ACHN (cell line): ENCODE measurements at regions not wholly inside any gene's neighbourhood (a gene's known extent, or its start where the extent isn't known, plus 50 kb on each side); places are given as distances from the start of the nearest gene placed in this dataset.
"Not testable (repeated sequence)": the region's sequence is repeated elsewhere in the genome, so short reads cannot be mapped to it uniquely, and the experiment has no call there.

Experiments
- DNase-seq: peaks from one replicate; pipeline ENCODE4 v3.0.0-alpha.2; 2015
- in situ Hi-C: cut with HindIII; loops from 2 replicates; pipeline ENCODE4 v1.10.0; 2017; ENCODE audit warnings: low sequenced_read_pairs, low pct_ligation_motif_present, low pct_unique_long_range_greater_than_20kb

DNA sequence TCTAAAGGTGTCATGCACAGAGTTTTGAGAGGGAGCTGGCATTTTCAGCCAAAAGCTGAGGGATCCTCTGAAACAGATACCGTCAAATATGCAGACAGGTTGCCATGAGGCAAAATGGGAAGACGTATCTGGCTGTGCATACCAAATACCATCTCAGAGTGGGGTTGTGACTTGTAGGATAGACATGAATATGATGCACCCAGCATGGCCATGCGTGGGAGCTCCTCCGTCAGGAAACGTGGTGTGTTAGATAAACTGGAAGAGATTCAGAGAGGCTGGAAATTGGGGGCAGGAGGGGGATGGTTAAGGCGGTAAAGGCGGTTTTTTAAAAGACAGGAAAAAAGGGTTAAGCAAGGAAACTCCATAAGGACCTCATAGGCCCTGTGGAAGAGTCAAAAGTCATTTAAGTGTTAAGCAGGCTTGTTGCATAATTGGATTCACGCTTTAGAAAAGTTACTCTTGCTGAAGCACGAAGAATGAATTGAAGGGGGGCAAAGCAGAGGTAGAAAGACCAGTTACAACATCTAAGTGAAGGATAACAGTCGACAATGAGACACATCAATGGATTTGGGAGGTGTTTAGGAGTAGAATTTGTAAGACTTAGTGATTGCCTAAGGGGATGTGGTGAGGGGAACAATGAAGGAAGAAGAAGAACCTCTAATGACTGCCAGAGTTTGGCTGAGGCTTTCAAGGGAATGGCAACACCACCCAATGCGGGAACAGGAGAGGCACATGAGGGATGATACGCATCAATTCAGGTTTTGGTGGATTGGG is 139.6 kb upstream of the CTAGE1 start:
- in situ Hi-C loops: no loop called here
- DNase-seq: no peak

- DNase-seq: peak; percentile 46
- in situ Hi-C loops: no loop called here
These were observed 141.2 kb upstream of the CTAGE1 start for GRCh38 chr18:22558945-22559385.

- in situ Hi-C loops: no loop called here
- peak; percentile 54 for DNase-seq
These were observed 141.9 kb upstream of the CTAGE1 start for GRCh38 chr18:22559414-22560274.

GRCh38 chr18:22560275-22560610 is 142.5 kb upstream of the CTAGE1 start:
- in situ Hi-C loops: no loop called here
- no peak for DNase-seq

- in situ Hi-C loops: no loop called here
- DNase-seq: no peak
These were observed 143.1 kb upstream of the CTAGE1 start for GRCh38 chr18:22560797-22561196.

- in situ Hi-C loops: no loop called here
- peak; percentile 82 for DNase-seq
These were observed 145.5 kb upstream of the CTAGE1 start for GRCh38 chr18:22563164-22563583.

DNA sequence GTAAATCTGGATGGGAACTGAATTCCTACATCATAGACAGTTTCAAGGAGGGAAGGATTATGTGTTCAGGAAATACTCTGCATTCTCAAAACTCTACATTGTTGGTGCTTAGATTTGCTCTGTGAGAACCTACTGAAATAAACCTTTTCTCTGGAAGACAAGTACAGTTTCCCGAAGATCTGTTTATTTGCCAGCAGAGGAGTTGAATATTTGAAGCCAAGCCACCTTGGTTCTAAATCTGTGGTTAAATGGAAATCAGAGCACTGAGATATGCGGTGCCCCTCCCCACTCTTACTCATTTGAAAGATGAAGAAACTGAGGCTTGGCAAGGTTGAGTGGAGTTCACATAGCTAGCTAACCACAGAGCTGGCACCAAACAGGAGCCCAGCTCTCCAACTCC is 146.3 kb upstream of the CTAGE1 start:
- peak; percentile 8 for DNase-seq
- in situ Hi-C loops: no loop called here

- in situ Hi-C loops: no loop called here
- DNase-seq: no peak
These were observed 149.1 kb upstream of the CTAGE1 start for GRCh38 chr18:22566703-22567420.

GRCh38 chr18:22567794-22568193 is 150.1 kb upstream of the CTAGE1 start:
- DNase-seq: no peak
- in situ Hi-C loops: no loop called here

DNA sequence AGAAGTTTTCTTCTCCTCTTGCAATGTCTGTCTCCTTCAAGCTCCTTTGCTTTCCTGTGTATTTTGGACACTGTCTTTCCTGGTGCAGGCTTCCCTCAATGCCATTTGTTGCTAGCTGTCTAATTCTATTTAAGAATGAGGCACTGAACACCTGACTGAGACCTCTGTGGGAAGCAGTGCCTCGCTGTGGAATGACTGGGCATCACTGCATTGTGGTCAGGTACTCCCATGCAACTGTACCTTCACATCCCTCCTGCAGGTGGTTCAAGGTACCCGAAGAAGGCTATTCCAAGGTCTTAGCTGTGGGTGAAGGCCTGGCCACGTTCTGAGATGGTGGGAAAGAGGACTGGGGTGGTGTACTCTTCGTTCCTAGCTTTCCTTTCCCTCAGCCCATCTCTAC is 152.8 kb upstream of the CTAGE1 start:
- DNase-seq: no peak

DNA sequence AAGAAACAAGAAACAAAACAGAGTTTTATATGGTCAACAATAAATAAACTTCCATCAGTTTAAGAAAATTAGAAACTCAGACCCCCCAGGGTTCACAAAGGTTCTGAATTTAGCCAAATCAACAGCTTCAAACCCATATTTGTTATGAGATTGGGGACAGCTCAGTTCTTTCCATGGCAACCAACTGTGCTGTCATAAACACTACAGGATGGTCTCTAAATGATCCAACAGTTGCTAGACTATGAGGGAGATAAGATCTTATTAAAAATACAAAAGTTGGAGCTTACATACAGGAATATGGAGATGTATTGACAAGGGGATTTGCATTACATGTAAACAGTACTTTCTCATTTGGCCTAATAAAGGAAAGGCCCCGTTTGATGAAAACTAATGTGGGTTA is 154.6 kb upstream of the CTAGE1 start:
- DNase-seq: no peak
- in situ Hi-C loops: no loop called here

More for the DNA sequence above, 152.8 kb upstream of the CTAGE1 start:
- in situ Hi-C loops: no loop called here

DNA sequence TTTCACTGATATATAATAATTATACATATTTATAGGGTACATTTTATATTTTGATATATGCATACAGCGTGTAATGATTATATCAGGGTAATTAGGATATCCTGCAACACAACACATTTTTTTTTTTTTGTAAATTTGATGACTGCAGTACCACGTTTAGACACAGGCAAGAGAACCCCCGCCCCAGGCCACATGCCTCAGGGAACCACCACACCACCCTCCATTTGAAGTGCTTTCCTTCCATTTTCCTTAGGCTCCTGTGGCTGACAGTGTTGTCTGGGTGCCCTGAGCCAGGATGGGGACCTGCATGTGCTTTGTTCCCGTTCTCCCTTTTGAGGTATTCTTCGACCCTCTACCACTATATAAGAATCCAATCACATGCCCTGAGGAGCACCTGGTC is 161.6 kb upstream of the CTAGE1 start:
- no peak for DNase-seq
- in situ Hi-C loops: no loop called here

GRCh38 chr18:22585333-22585732 is 167.6 kb upstream of the CTAGE1 start:
- no peak for DNase-seq
- in situ Hi-C loops: no loop called here

DNA sequence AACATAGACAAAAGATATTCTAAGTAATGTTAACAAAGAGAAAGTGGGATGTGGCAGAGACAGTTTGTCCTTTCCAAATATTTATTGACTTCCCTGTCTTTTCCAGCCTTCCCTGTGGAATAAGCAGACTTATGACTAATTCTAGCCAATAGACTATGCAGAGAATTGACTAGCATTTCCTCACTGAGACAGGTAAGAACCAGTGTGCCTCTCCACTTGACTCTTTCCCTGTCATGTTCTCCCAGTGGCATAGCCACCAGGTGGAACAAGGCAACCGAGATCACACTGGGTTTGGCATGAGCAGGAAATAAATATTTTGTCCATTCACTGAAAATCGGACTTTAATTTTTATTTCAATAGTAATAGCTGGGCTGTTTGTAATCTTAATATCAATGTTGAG is 168.1 kb upstream of the CTAGE1 start:
- DNase-seq: no peak
- in situ Hi-C loops: no loop called here

DNA sequence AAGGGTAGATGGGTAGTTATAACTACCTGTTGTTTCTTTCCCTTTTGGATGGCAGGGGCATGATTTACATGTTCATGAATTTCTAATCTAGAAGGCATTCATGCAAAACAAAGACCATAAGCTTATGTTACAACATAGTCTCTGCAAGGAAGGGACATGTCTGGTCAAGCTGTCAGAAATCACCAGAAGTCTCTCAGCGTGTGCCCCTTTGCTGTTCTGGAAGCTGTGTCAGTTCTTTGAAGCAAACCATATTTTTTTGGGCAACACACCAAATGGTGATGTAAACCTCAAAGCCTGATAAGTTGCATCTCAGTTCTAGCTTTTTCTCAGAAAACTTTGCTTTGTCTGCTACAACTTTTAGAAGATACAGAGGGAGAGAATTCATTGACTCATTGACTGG is 173.5 kb upstream of the CTAGE1 start:
- in situ Hi-C loops: no loop called here
- DNase-seq: no peak

- no peak for DNase-seq
- in situ Hi-C loops: no loop called here
These were observed 176.5 kb upstream of the CTAGE1 start for GRCh38 chr18:22594155-22594690.

GRCh38 chr18:22601481-22601880 is 183.8 kb upstream of the CTAGE1 start:
- DNase-seq: no peak
- in situ Hi-C loops: no loop called here

DNA sequence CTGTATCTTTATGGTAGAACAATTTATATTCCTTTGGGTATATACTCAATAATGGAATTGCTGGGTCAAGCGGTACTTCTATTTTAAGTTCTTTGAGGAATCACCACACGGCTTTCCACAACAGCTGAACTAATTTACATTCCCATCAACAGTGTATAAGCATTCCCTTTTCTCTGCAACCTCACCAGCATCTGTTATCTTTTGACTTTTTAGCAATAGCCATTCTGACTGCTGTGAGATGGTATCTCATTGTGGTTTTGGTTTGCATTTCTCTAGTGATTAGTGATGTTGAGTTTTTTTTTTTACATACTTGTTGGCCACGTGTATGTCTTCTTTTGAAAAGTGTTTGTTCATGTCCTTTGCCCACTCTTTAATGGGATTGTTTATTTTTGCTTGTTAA is 184.7 kb upstream of the CTAGE1 start:
- DNase-seq, in situ Hi-C loops: not testable (repeated sequence)

DNA sequence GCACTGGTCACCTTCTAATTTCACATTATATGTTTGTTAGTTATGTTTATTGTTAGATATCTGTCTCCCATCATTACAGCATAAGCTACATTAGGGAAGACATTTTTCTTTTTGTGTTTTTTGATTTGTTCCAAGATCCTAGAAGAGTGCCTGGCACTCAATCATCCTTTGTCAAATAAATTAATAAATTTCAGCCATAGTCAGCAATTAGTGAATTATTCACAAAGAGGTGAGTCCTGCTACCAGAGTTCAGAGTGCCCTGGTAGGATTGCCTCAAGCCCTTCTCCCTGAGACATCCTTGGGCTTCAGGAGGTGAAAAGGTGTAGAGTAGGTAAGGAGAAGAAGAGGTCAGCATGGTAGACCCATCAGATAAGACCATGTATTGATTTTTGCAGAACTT is 186.2 kb upstream of the CTAGE1 start:
- in situ Hi-C loops: no loop called here
- DNase-seq: no peak
